Left cardiac atrium (tissue), 4 donors: ENCODE measurements at regions not wholly inside any gene's neighbourhood (a gene's known extent, or its start where the extent isn't known, plus 50 kb on each side); places are given as distances from the start of the nearest gene placed in this dataset.
A peak's percentile ranks its signal among the peaks of the same experiment; 100 is the strongest.

Experiments used
- ATAC-seq, 2 donors: fragments of 200-7000 bp; cut with Tn5 transposase; one replicate each; pipeline ENCODE4 v1.9.1; 2020; ENCODE audit warnings: mild to moderate bottlenecking in 2 of 2, moderate library complexity in 2 of 2
- DNase-seq: peaks from one replicate; pipeline ENCODE4 v3.0.0-alpha.2; 2020
- intact Hi-C, 2 donors: fragments of 100-400 bp; cut with DNase I; formaldehyde crosslinking; loops; one replicate each; pipeline versions ENCODE4 v1.14.1 to v1.15.1; 2022 to 2023
- donor health status: DM: no; HTN: yes; CAD: no.
- donor health status: DM: no; HTN: yes; CAD: no; lungs with severe emphysema.
- donor health status: DM: yes; HTN: yes; CAD: no.
- donor health status: Dilated cardiomyopathy.

DNA sequence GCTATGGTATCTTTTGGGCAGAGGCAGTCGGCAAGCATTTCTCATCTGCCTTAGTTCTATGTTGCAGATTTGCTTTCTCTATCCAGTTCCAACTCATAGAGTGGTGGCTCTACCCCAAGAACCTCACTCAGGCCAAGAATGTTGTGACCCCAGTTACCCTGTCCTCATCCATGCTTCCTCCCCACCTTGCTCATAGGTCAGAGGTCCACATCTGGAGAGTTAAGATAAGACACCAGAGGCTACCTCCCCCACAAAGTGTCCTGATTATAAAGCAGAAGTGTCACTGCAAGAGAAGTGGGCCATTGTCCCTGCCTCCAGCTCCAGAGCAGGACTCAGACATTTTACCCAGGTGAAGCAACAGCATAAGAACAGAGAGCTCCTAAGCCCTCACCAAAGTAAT, 276.8 kb upstream of the CHST9 start:
- no peak for ATAC-seq
- intact Hi-C loops, result no loop called here

DNA sequence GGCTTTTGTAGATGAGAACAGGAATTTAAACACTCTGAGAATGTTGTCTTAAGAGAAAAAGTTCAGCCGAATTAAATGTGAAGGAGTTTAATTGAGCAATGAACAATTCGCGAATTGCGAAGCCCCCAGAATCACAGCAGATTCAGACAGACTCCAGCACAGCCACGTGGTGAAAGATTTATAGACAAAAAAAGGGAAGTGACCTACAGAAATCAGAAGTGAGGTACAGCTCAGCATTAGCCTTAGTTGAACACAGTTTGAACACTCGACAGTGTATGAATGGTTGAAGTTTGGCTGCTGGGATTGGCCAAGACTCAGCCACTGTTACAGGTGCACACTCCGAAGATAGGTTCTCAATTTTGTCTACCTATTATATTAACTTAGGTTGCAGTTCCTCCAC, 264.0 kb upstream of the CHST9 start:
- intact Hi-C loops, result loop anchor here in 1 of 2 donors (10.0 kb wide), 1 partner anchor 64 kb away; no protein-coding TSS in a partner anchor
- no peak for DNase-seq
- no peak for ATAC-seq

More for the DNA sequence above, 276.8 kb upstream of the CHST9 start:
- no peak for DNase-seq

DNA sequence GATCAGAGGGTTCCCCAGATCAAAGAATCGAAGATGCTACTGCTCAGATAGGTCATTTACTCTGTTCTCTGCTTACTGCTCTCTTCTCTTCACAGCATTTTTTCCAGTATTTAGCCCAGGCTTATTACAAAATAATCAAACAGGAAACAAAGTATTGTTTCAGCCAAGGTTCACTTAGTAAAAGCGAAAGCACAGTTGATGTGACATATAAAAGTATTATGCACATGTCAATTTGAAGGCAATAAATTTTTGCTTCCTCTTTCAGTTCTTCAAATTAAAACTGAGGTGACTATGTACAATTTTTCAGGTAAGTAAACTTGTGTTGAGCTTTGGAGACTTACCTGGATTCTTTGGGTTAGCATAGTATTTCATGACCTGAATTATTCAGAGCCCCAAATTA, 262.8 kb upstream of the CHST9 start:
- intact Hi-C loops, result loop anchor here in 1 of 2 donors (10.0 kb wide), 1 partner anchor 63 kb away; no protein-coding TSS in a partner anchor
- DNase-seq (no peak), ATAC-seq (no peak)

DNA sequence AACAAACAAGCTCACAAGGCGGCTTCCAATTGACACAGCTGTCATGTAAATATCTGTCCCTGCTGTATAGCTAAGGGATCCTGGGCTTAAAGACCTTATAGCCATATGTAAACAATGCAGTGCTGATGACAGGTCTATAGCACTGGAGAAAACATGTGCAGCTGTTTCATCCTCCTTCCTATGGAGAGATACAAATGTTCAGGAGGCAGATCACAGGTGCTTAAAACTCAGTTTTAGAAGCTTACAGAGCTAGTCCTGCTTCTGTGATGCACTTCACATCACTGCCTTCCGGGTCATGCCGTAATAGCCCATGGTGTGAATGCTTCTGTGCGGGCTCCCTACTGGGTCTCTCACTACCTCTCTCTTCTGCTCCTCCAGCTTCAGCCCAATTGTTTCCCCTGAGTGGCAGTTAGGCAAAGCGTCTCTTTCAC, 262.4 kb upstream of the CHST9 start:
- intact Hi-C loops, result loop anchor here in 1 of 2 donors (10.0 kb wide), 1 partner anchor 63 kb away; no protein-coding TSS in a partner anchor
- DNase-seq (no peak), ATAC-seq (no peak)

DNA sequence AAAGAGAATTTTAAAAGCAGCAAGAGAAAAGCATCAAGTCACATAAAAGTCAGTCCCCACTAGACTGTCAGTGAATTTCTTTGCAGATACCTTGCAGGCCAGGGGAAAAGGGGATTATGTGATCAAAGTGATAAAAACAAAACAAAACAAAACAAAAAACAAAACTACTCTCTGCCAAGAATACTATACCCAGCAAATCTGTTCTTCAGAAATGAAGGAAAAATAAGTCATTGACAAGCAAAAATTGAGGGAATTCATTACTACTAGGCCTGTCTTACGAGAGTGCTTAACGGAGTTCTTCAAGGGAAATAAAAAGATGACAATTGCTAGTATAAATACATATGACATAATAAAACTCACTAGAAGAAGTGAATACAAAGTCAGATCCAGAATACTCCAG, 245.5 kb upstream of the CHST9 start:
- DNase-seq (no peak), ATAC-seq (no peak)
- intact Hi-C loops, result no loop called here

DNA sequence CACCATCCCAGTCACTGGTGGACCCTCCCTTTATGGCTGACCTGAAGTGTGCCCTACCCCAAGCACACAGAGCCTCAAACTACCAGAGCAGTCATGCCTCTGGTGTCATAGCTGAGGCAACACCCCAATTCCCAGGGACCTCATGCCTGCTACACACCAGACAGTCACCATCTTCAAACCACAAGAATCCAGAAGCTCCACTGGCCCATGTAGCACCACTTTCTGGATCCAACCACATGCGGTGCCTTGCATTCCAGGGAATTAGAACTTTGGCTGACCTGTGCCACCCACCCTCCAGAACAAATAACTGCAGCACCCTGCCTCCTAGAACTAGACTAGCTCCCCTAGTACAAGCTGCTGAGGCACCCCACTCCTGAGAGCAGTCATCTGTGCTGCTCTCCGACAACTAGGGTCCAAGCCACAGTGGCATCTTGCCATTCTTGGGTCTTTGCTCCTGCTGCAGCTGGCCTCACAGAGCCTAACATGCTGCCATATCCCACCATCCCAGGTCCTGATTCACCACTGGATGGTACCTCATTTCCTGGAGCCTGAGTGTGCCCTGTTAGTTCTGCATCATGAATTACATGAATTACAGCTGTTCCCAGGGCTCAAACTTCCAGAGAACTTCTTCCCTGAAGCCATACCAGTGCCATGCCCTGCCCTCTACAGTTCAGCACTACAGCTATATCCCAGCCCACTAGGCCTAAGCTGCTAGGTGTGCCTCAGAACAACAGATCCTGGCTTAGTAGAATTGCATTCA, 243.8 kb upstream of the CHST9 start:
- ATAC-seq, result no peak
- no peak for DNase-seq
- intact Hi-C loops, result no loop called here

DNA sequence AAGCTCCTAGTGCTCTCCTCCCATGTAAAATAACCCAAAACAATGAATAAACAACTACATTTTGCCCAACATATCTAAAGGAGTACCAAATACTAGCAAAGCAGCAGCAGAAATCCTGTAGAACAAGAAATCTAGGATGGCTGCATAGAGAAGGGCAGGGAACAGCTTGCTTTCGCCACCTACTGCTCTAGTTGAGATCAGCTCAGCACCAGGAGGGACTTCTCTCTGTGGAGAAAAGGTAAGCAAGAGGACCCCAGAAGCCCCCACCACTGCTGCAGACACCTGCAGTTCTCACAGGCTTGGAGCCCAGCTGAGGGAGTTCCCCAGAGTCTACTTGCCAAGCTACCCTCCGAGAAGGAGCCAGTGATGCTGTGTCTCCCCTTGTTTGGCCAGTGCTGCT, 243.0 kb upstream of the CHST9 start:
- intact Hi-C loops, result no loop called here
- ATAC-seq, result no peak
- no peak for DNase-seq

DNA sequence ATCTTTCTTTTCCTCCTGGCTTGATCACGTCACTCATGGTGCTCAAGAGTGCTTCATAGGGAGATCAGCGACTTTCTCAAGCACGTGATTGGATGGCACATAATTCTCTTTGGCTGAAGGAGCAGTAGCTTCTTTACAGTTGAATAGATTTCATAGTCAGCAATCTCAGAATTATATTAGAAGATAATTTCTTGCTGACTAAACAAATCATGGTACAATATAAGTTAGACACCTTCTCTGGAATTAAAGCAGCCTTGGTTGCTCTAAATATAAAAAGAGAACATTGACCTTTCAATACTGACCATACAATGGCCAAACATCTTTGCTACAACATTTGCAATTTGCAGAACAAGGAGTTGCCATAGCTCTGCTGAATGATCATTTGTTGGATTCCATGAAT, 238.5 kb upstream of the CHST9 start:
- no peak for DNase-seq
- intact Hi-C loops, result no loop called here
- no peak for ATAC-seq

DNA sequence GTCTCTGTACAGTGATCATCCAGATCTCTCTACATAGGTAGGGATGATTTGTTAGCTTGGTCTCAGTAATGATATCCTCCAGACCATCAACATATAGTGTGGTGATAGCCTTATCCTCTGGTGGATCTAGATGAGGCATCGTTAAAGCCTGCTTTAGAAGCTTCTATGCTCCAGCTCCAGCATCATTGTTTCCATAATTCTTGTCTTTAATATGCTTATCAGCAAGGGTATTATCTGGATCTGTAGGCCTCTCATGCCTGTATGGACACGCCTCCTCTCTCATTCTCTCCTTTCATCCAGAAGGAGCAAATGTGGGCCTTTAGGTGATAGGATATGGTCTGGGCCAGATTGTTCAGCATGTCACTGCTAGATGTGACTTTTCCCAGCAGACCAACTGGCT, 234.5 kb upstream of the CHST9 start:
- no peak for DNase-seq
- intact Hi-C loops, result no loop called here
- ATAC-seq, result no peak

DNA sequence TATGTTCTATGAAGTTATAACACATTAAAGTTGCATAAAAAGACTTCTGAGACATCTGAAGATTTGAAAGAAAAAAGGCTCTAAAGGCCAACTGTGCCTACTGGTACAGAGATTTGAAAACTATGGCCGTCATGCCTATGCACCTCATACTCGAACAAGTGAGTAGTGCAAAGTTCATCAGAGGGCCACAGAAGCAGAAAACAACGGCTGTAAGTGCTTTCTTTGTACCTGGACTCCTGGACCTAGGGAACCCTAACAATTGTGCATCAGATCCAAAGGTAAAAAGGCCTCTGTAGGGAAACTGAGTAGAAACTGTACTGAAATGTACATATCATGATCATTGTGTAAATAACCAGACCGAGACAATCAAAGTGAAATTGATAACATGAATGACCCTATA, 230.4 kb upstream of the CHST9 start:
- ATAC-seq (no peak), DNase-seq (no peak)
- intact Hi-C loops, result no loop called here

DNA sequence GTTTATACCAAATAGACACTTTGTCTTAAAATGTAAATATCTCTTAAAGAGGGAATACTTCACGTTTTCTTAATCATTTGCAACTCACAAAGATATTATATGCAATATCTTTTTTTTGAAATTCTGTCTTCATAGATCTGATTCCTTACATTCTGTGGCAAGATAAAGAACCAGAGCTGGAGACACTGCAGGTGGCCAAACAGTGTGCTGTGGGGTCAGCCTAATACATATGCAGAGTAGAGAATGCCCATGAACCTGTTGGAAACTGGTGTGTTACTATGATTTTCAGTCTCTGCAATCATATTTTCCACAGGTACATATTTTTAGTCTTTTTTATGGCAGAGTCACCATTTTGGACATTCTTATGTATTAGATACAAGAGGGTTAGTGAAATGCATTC, 229.6 kb upstream of the CHST9 start:
- intact Hi-C loops, result no loop called here
- ATAC-seq, result no peak
- DNase-seq, result no peak

DNA sequence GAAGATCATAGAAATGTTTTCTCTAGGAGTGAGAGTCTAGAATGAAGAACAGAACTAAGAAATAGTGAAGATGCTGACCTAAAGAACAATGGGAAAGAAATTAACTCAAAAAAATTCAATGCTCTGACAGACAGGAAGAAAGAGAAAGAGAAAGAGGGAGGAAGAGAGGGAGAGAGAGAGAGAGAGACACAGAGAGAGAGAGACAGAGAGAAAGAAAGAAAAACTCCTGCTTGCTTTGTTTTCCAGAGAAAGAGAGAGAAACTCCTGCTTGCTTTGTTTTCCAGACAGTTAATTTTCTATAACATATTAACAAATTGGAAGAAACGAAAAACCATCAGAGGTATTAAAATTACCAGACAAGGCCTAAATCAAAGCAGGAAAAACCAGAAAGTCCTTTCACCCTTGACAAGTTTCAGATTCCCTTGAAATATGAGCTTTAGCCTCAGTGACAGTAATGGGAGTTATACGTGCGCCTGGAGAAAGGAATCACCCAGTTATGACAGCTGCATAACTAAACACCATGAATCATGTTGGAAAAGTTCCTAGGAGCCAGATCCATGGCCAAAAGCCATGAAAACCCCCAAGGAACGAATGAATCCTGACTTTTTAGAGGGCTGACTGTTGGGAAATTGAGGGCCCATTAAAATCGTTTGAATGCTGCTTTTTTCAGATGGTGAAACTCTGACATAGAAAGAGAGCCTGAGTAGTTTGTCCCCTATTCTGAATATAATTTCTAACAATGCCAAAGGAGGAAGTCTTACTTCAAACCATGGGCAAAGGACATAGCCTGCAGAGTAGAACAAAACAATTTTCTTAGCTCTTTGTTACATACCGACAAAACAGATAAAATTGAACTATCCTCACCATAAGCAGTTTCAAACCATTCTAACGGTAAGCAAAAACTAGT, 228.6 kb upstream of the CHST9 start:
- ATAC-seq (peak; percentile 72 to 90), DNase-seq (no peak)
- intact Hi-C loops, result no loop called here

DNA sequence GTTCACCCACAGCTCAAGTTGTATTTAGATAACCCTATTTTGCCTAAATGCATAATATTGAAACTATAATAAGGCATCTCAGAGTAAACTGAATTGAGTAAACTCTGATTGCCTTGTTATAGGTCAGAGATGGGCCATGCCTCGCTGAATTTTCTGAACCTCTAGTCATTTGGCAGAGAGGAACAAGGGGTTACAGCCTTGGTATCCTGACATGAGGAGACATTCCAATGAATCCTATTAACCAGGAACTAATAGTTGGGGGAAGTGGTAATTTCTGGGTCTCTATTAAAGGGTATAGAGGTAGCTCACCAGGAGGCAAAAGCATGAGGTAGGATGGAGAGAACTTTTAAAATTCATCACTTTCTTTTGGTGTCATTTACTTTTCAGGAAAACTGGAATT, 227.4 kb upstream of the CHST9 start:
- intact Hi-C loops, result no loop called here
- DNase-seq, result no peak
- no peak for ATAC-seq

DNA sequence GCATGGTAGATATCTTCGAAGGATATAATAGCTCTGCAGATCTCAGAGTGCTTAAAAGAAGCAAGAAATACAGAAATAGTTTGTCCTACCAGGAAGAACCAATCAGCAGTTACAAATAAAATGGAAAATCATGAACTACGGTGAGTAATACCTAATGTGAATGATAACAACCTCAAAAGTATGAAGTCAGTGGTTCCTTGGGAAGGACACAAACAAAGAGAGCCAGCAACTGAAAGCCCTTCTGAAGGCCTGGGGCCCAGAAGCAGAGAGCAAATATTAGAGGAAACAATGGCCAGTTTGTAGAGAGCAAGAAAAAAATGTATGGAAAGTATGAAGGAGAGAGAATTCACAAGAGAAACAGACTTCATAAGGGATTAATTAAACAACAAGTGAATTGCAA, 226.8 kb upstream of the CHST9 start:
- intact Hi-C loops, result no loop called here
- no peak for DNase-seq

DNA sequence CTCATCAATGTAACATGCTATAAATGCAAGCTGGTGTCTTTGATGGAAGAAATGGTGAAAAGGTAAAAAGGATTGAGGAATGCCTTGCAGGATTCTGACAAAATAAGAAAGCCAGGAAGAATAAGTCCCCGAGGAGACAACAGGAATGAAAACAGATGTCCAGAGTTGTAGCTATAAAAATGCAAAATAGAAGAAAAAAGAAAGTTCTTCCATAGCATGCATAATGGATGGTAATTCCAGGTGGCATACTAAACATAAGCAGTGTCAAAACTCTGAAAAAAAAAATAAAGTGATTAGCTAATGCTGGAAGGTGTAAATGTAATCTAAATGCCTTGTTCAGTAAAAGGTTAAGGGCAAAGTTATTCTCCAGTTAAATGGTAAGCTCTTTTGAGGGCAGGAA, 225.9 kb upstream of the CHST9 start:
- ATAC-seq (no peak), DNase-seq (no peak)
- intact Hi-C loops, result no loop called here

More for the DNA sequence above, 226.8 kb upstream of the CHST9 start:
- ATAC-seq, result no peak

DNA sequence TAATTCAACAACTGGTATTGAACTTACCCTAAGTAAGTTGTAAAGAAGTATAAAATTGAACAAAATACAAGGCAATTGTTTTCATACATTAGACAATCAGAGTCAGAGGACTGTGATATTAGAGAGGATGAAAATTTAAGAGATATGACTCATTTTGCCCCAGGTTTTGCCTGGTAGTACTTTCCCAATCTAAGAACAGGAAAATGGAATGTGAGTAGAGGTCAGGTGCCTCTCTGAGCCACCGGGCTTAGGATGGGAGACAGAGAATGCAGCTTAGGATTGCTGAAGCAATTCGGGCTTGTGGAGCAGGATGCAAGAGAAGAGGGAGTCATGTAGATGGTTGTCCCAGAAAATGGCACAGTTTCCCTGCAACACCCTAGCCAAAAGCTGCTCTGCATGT, 219.7 kb upstream of the CHST9 start:
- ATAC-seq, result no peak
- no peak for DNase-seq
- intact Hi-C loops, result no loop called here

DNA sequence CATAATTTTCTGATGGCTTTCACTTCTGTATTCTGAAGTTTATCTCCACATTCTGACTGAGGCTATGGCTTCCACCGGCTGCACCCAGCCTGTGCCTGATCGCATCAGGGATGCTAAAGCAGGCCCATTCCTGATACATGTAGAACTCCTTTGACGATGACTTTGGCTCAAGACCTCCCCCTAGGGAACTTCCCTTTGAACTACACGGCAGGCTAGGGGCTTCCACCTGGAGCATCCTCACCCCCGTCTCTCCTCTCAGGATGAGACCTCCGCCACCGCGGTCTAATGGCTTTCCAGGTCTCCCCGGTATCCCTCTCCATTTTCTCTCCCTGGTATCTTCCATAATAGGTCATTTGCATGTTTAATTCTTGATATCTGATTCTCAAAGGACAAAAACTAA, 214.9 kb upstream of the CHST9 start:
- intact Hi-C loops, result no loop called here
- DNase-seq, result no peak

DNA sequence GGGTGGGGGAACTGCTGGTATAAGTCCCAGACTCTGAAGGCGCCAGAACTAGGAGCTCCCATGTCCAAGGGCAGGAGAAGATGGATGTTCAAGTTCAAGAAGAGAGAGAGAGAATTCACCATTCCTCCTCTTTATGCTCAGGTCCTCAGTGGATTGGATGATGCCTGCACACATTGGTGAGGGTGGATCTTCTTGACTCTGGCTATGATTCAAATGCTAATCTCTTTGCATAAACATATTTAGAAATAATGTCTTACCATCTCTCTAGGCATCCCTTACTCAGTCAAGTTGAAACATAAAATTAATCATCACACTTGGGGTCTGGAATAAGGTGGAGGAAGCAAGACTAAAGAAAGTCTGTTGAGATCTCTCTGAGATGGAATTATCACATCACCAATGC, 210.6 kb upstream of the CHST9 start:
- intact Hi-C loops, result no loop called here
- no peak for DNase-seq
- ATAC-seq, result no peak

More for the DNA sequence above, 214.9 kb upstream of the CHST9 start:
- ATAC-seq, result no peak

DNA sequence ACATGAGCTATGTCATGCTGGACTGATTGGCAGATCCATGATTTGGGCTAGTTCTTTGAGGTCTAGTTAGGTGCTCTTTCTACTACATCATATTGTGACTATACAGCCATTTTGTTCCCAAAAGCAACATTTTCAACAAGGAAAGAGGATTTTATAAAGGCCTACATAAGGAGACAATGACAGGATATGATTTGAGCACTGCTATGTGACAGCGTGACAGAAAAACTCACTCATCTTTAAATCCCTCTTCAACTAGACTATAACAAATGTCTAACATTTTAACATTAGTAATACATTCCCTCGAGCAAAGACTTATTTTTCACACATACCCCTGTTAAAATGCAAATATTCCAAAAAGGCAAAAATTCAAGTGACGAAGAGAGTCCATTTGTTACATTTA, 209.6 kb upstream of the CHST9 start:
- DNase-seq, result no peak
- intact Hi-C loops, result no loop called here
- no peak for ATAC-seq

DNA sequence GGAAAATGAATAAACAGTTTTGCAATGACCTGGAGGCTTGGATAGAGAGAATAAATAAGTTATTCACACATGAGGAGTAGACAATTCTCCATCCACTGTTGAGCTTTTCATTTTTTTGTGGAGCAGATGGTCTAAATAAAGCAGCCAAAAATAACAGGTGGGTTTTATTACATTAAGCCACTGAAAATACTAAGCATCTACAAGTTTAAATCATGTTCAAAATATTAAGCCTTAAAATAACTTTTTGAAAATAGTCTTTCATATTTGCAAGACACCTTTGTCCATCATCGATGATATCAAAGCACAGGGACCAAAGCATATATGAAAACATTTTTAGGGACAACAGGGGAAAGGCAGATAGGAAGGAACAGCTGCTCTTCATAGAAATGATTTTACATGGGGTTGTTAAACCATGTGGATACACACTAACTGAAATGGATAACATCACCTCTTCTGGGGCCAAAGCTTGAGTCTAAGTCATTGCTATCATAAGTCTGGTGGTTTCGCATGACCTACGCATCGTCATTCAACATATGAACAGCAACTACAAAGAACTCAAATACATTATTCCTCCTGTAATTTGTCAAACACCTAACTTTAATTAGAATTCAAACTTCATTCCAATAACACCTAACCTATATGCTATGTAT, 197.6 kb upstream of the CHST9 start:
- DNase-seq (no peak), ATAC-seq (peak in 1 of 2 donors; percentile 71)
- intact Hi-C loops, result loop anchor here in 1 of 2 donors (10.0 kb wide), 1 partner anchor 62 kb away; no protein-coding TSS in a partner anchor
